Stomach smooth muscle (tissue), 2 donors: ENCODE measurements at regions not wholly inside any gene's neighbourhood (a gene's known extent, or its start where the extent isn't known, plus 50 kb on each side); places are given as distances from the start of the nearest gene placed in this dataset.
"Not testable (repeated sequence)": the region's sequence is repeated elsewhere in the genome, so short reads cannot be mapped to it uniquely, and the experiment has no call there.

ENCODE experiments used
- H3K27ac ChIP-seq: one replicate; pipeline ENCODE4 v1.7.0; 2013; ENCODE audit warnings: mild to moderate bottlenecking, low read length, inconsistent platforms
- H3K27me3 ChIP-seq, 2 donors: one replicate each; pipeline ENCODE4 v1.7.0; 2013; ENCODE audit warnings: low read length in 2 of 2; ENCODE audit not compliant: insufficient read depth in 2 of 2, control insufficient read depth in 1 of 2
- H3K36me3 ChIP-seq, 2 donors: one replicate each; pipeline ENCODE4 v1.7.0; 2013; ENCODE audit warnings: low read length in 2 of 2; ENCODE audit not compliant: control insufficient read depth in 2 of 2, insufficient read depth in 2 of 2
- H3K4me1 ChIP-seq: one replicate; pipeline ENCODE4 v1.7.0; 2013; ENCODE audit warnings: low read length; ENCODE audit not compliant: control insufficient read depth, insufficient read depth
- H3K4me3 ChIP-seq, 2 donors: one replicate each; pipeline ENCODE4 v1.7.0; 2013; ENCODE audit warnings: low read length in 2 of 2
- H3K9ac ChIP-seq, 2 donors: one replicate each; pipeline ENCODE4 v1.7.0; 2013; ENCODE audit warnings: low read length in 2 of 2, mild to moderate bottlenecking in 1 of 2
- H3K9me3 ChIP-seq, 2 donors: one replicate each; pipeline ENCODE4 v1.7.0; 2013; ENCODE audit warnings: low read length in 2 of 2; ENCODE audit not compliant: control insufficient read depth in 2 of 2
- donor health status: healthy.
- donor health status: Pancreatic carcinoma.

- H3K36me3 ChIP-seq, H3K9ac ChIP-seq, H3K27ac ChIP-seq, H3K4me1 ChIP-seq, H3K27me3 ChIP-seq, H3K4me3 ChIP-seq: not testable (repeated sequence)
- H3K9me3 ChIP-seq = peaks cover 0 to 11% of the 10 kb centered on the region in 2 donors
Measured at GRCh38 chr12:124070394-124071074, 97.5 kb downstream of the ZNF664 start.

GRCh38 chr12:124071075-124071443 lies 98.0 kb downstream of the ZNF664 start:
- peaks cover 0 to 11% of the 10 kb centered on the region in 2 donors for H3K9me3 ChIP-seq
- no peaks in the 10 kb centered on the region for H3K4me1 ChIP-seq
- no peaks in the 10 kb centered on the region for H3K36me3 ChIP-seq
- no peak overlapping the region for H3K27ac ChIP-seq
- H3K9ac ChIP-seq = no peak overlapping the region
- no peak overlapping the region for H3K4me3 ChIP-seq
- no peaks in the 10 kb centered on the region for H3K27me3 ChIP-seq

GRCh38 chr12:124073356-124074035 lies 100.5 kb downstream of the ZNF664 start:
- no peak overlapping the region for H3K4me3 ChIP-seq
- no peaks in the 10 kb centered on the region for H3K36me3 ChIP-seq
- H3K4me1 ChIP-seq = no peaks in the 10 kb centered on the region
- H3K27ac ChIP-seq = no peak overlapping the region
- no peaks in the 10 kb centered on the region for H3K9me3 ChIP-seq
- H3K27me3 ChIP-seq = no peaks in the 10 kb centered on the region
- H3K9ac ChIP-seq = no peak overlapping the region

- no peak overlapping the region for H3K9ac ChIP-seq
- H3K36me3 ChIP-seq = no peaks in the 10 kb centered on the region
- H3K4me3 ChIP-seq = no peak overlapping the region
- no peak overlapping the region for H3K27ac ChIP-seq
- H3K27me3 ChIP-seq = no peaks in the 10 kb centered on the region
- H3K9me3 ChIP-seq = no peaks in the 10 kb centered on the region
- no peaks in the 10 kb centered on the region for H3K4me1 ChIP-seq
Measured at GRCh38 chr12:124075841-124076240, 102.8 kb downstream of the ZNF664 start.

- H3K4me3 ChIP-seq = no peak overlapping the region
- H3K27ac ChIP-seq = no peak overlapping the region
- no peaks in the 10 kb centered on the region for H3K9me3 ChIP-seq
- H3K4me1 ChIP-seq = no peaks in the 10 kb centered on the region
- no peaks in the 10 kb centered on the region for H3K36me3 ChIP-seq
- no peaks in the 10 kb centered on the region for H3K27me3 ChIP-seq
- H3K9ac ChIP-seq = no peak overlapping the region
Measured at GRCh38 chr12:124077701-124078100, 104.7 kb downstream of the ZNF664 start.

GRCh38 chr12:124078800-124079199 lies 105.8 kb downstream of the ZNF664 start:
- Histone ChIP-seq H3K27me3 (no peaks in the 10 kb centered on the region), H3K9me3 (no peaks in the 10 kb centered on the region), H3K4me1 (no peaks in the 10 kb centered on the region), H3K9ac (no peak overlapping the region), H3K27ac (no peak overlapping the region), H3K36me3 (no peaks in the 10 kb centered on the region), H3K4me3 (no peak overlapping the region)

- Histone ChIP-seq H3K27ac (no peak overlapping the region), H3K9me3 (no peaks in the 10 kb centered on the region), H3K4me3 (no peak overlapping the region), H3K9ac (no peak overlapping the region), H3K4me1 (no peaks in the 10 kb centered on the region), H3K36me3 (no peaks in the 10 kb centered on the region), H3K27me3 (no peaks in the 10 kb centered on the region)
Measured at GRCh38 chr12:124080649-124081048, 107.6 kb downstream of the ZNF664 start.

GRCh38 chr12:124082012-124082411 lies 109.0 kb downstream of the ZNF664 start:
- peaks cover under 1% of the 10 kb centered on the region for H3K4me1 ChIP-seq
- no peak overlapping the region for H3K9ac ChIP-seq
- H3K4me3 ChIP-seq = no peak overlapping the region
- H3K27ac ChIP-seq = no peak overlapping the region
- H3K9me3 ChIP-seq = no peaks in the 10 kb centered on the region
- no peaks in the 10 kb centered on the region for H3K27me3 ChIP-seq
- H3K36me3 ChIP-seq = no peaks in the 10 kb centered on the region

GRCh38 chr12:124082687-124083086 lies 109.7 kb downstream of the ZNF664 start:
- H3K9me3 ChIP-seq = no peaks in the 10 kb centered on the region
- no peak overlapping the region for H3K27ac ChIP-seq
- H3K4me1 ChIP-seq = peaks cover 3% of the 10 kb centered on the region
- H3K9ac ChIP-seq = no peak overlapping the region
- no peaks in the 10 kb centered on the region for H3K27me3 ChIP-seq
- no peaks in the 10 kb centered on the region for H3K36me3 ChIP-seq
- H3K4me3 ChIP-seq = no peak overlapping the region

- no peak overlapping the region for H3K27ac ChIP-seq
- no peaks in the 10 kb centered on the region for H3K9me3 ChIP-seq
- H3K9ac ChIP-seq = no peak overlapping the region
- peaks cover 7% of the 10 kb centered on the region for H3K4me1 ChIP-seq
- H3K36me3 ChIP-seq = no peaks in the 10 kb centered on the region
- no peaks in the 10 kb centered on the region for H3K27me3 ChIP-seq
- no peak overlapping the region for H3K4me3 ChIP-seq
Measured at GRCh38 chr12:124083708-124084107, 110.7 kb downstream of the ZNF664 start.
